T47D (cell line): ENCODE measurements at regions not wholly inside any gene's neighbourhood (a gene's known extent, or its start where the extent isn't known, plus 50 kb on each side); places are given as distances from the start of the nearest gene placed in this dataset.
"Not testable (repeated sequence)": the region's sequence is repeated elsewhere in the genome, so short reads cannot be mapped to it uniquely, and the experiment has no call there.

ENCODE experiments used
- DNase-seq, 2 experiments: peaks; one replicate each; pipeline versions ENCODE4 v3.0.0 to v3.0.0-alpha.2; 2011 to 2012; ENCODE audit warnings: low read depth in 1 of 2, low spot score in 1 of 2
- JUND ChIP-seq: IDR thresholded peaks from 2 replicates; pipeline ENCODE4 v1.6.1; 2012; ENCODE audit warnings: low read depth
- in situ Hi-C: cut with HindIII; loops from 2 replicates; pipeline ENCODE4 v1.10.0; 2016; ENCODE audit warnings: low sequenced_read_pairs, low pct_unique_long_range_greater_than_20kb

GRCh38 chr6:81067057-81067456 lies 685.4 kb downstream of the TENT5A start:
- DNase-seq = no peak
- in situ Hi-C loops = no loop called here
- no peak for TF ChIP-seq JUND

GRCh38 chr6:81063891-81064290 lies 688.6 kb downstream of the TENT5A start:
- in situ Hi-C loops = no loop called here
- DNase-seq = no peak
- TF ChIP-seq JUND = no peak

- no peak for TF ChIP-seq JUND
- in situ Hi-C loops = no loop called here
- no peak for DNase-seq
Observed at GRCh38 chr6:81054036-81054435, 698.4 kb downstream of the TENT5A start.

- no peak for TF ChIP-seq JUND
- DNase-seq = no peak
- in situ Hi-C loops = no loop called here
Observed at GRCh38 chr6:81051952-81052351, 700.5 kb downstream of the TENT5A start.

GRCh38 chr6:81049425-81050042 lies 702.9 kb downstream of the TENT5A start:
- in situ Hi-C loops = no loop called here
- no peak for DNase-seq
- no peak for TF ChIP-seq JUND

GRCh38 chr6:81031416-81031815 lies 721.1 kb downstream of the TENT5A start:
- DNase-seq = no peak
- no peak for TF ChIP-seq JUND
- in situ Hi-C loops = no loop called here

- in situ Hi-C loops = no loop called here
- no peak for TF ChIP-seq JUND
Observed at GRCh38 chr6:81026041-81026553, 726.4 kb downstream of the TENT5A start.

GRCh38 chr6:81023709-81024108 lies 728.8 kb downstream of the TENT5A start:
- no peak for TF ChIP-seq JUND
- DNase-seq = no peak
- in situ Hi-C loops = no loop called here

More at GRCh38 chr6:81026041-81026553, 726.4 kb downstream of the TENT5A start:
- no peak for DNase-seq

GRCh38 chr6:81023007-81023582 lies 729.4 kb downstream of the TENT5A start:
- TF ChIP-seq JUND = no peak
- peak in 1 of 2 experiments; percentile 9 for DNase-seq
- in situ Hi-C loops = no loop called here

GRCh38 chr6:81017586-81017985 lies 734.9 kb downstream of the TENT5A start:
- in situ Hi-C loops = not testable (repeated sequence)

GRCh38 chr6:81003894-81004293 lies 748.6 kb downstream of the TENT5A start:
- in situ Hi-C loops = no loop called here
- TF ChIP-seq JUND = no peak
- no peak for DNase-seq

More at GRCh38 chr6:81017586-81017985, 734.9 kb downstream of the TENT5A start:
- not testable (repeated sequence) for DNase-seq

- in situ Hi-C loops = no loop called here
- TF ChIP-seq JUND = no peak
Observed at GRCh38 chr6:81003156-81003555, 749.3 kb downstream of the TENT5A start.

GRCh38 chr6:81002126-81002525 lies 750.4 kb downstream of the TENT5A start:
- in situ Hi-C loops = no loop called here
- no peak for TF ChIP-seq JUND
- DNase-seq = no peak

More at GRCh38 chr6:81003156-81003555, 749.3 kb downstream of the TENT5A start:
- no peak for DNase-seq

GRCh38 chr6:80991316-80991715 lies 761.2 kb downstream of the TENT5A start:
- in situ Hi-C loops = no loop called here
- DNase-seq = no peak
- no peak for TF ChIP-seq JUND
